ENCODE measurements at regions not wholly inside any gene's neighbourhood (a gene's known extent, or its start where the extent isn't known, plus 50 kb on each side); places are given as distances from the start of the nearest gene placed in this dataset.

GRCh38 chr2:239726091-239726591 lies 299.0 kb downstream of the NDUFA10 start:
- TF ChIP-seq, protein P1, sequence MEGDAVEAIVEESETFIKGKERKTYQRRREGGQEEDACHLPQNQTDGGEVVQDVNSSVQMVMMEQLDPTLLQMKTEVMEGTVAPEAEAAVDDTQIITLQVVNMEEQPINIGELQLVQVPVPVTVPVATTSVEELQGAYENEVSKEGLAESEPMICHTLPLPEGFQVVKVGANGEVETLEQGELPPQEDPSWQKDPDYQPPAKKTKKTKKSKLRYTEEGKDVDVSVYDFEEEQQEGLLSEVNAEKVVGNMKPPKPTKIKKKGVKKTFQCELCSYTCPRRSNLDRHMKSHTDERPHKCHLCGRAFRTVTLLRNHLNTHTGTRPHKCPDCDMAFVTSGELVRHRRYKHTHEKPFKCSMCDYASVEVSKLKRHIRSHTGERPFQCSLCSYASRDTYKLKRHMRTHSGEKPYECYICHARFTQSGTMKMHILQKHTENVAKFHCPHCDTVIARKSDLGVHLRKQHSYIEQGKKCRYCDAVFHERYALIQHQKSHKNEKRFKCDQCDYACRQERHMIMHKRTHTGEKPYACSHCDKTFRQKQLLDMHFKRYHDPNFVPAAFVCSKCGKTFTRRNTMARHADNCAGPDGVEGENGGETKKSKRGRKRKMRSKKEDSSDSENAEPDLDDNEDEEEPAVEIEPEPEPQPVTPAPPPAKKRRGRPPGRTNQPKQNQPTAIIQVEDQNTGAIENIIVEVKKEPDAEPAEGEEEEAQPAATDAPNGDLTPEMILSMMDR (IDR thresholded peaks at IDR 0.05): no peak
- DNase-seq (ENCODE audit: low spot score): no peak
- ATAC-seq (ENCODE audit: low FRiP score): no peak

- DNase-seq (ENCODE audit: low spot score): no peak
- ATAC-seq (ENCODE audit: low FRiP score): no peak
- TF ChIP-seq, protein P1 (IDR thresholded peaks at IDR 0.05): no peak
Observed at GRCh38 chr2:239725551-239725890, 299.6 kb downstream of the NDUFA10 start.

GRCh38 chr2:239724851-239725550 lies 300.1 kb downstream of the NDUFA10 start:
- TF ChIP-seq, protein P1 (IDR thresholded peaks at IDR 0.05): no peak
- DNase-seq (ENCODE audit: low spot score) (no peak), ATAC-seq (ENCODE audit: low FRiP score) (no peak)

GRCh38 chr2:239724194-239724849 lies 300.8 kb downstream of the NDUFA10 start:
- TF ChIP-seq, protein P1 (IDR thresholded peaks at IDR 0.05): no peak
- DNase-seq (ENCODE audit: low spot score) (no peak), ATAC-seq (ENCODE audit: low FRiP score) (no peak)

GRCh38 chr2:239723486-239724193 lies 301.5 kb downstream of the NDUFA10 start:
- TF ChIP-seq, protein P1 (IDR thresholded peaks at IDR 0.05): no peak
- ATAC-seq (ENCODE audit: low FRiP score): no peak
- DNase-seq (ENCODE audit: low spot score): no peak

GRCh38 chr2:239722760-239723470 lies 302.2 kb downstream of the NDUFA10 start:
- DNase-seq (ENCODE audit: low spot score): no peak
- ATAC-seq (ENCODE audit: low FRiP score): no peak
- TF ChIP-seq, protein P1 (IDR thresholded peaks at IDR 0.05): no peak

All from omental fat pad (tissue), 3 donors.